ENCODE measurements at regions not wholly inside any gene's neighbourhood (a gene's known extent, or its start where the extent isn't known, plus 50 kb on each side); places are given as distances from the start of the nearest gene placed in this dataset.

- TF ChIP-seq EZH2 (IDR thresholded peaks at IDR 0.05; ENCODE audit: borderline replicate concordance, low read depth, low read length, severe bottlenecking) = no peak
- TF ChIP-seq CTCF (IDR thresholded peaks at IDR 0.05; ENCODE audit: borderline replicate concordance, extremely low read depth, low read length, poor library complexity, severe bottlenecking) = no peak
These were observed 250.0 kb upstream of the E2F7 start for GRCh38 chr12:77315407-77315806.
